ENCODE measurements at regions not wholly inside any gene's neighbourhood (a gene's known extent, or its start where the extent isn't known, plus 50 kb on each side); places are given as distances from the start of the nearest gene placed in this dataset.

GRCh38 chr4:176443117-176443516 is 123.4 kb downstream of the SPCS3 start:
- DNase-seq (ENCODE audit: low spot score in 2 of 2, unreplicated experiment in 2 of 2): no peak
- Mint-ChIP-seq H3K4me3 (no peak overlapping the region), H3K36me3 (no peaks in the 10 kb centered on the region), H3K27ac (no peak overlapping the region), H3K9me3 (no peaks in the 10 kb centered on the region), H3K4me1 (no peaks in the 10 kb centered on the region), H3K27me3 (ENCODE audit: low read depth) (peaks cover 8% of the 10 kb centered on the region)
- no peak for TF ChIP-seq CTCF (IDR thresholded peaks at IDR 0.05; ENCODE audit: unreplicated experiment)

DNA sequence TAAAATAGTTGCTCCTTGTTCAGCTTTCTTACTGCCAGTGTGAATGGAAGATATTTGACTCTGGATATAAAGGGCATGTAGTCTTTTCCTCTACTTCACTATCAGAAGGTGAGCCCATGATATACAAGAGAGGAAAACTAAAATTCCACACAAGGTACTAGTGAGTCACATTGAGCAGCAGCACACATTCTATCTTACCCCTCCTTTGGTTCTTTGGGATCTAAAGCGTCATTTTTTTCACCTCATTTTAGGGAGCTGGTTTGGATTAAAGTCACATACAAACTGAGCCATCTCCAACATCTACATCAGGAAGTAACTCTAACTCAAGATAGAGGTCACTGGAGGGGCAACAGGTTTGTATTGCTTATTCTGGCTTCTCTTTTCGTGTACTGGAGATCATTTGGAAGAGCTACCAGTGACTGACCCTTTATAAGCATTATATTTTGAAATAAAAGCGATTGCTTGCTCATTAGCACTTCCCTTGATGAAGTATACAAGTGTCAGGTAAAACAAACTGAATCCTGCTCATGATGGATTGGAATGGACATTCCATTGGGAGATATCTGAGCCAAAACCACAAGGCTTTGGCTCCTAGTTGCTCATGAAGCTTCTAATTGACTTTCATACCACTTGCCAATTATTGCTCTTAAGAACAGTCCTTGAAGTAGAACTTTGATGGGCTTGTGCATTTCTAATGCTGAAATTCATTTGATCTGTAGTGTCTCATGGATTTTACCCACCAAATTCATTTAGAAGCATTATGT is 124.1 kb downstream of the SPCS3 start:
- no peak overlapping the region for H3K4me3 Mint-ChIP-seq
- DNase-seq (ENCODE audit: low spot score in 2 of 2, unreplicated experiment in 2 of 2): no peak
- no peaks in the 10 kb centered on the region for H3K9me3 Mint-ChIP-seq
- H3K4me1 Mint-ChIP-seq: no peaks in the 10 kb centered on the region
- TF ChIP-seq CTCF (IDR thresholded peaks at IDR 0.05; ENCODE audit: unreplicated experiment): no peak
- H3K36me3 Mint-ChIP-seq: no peaks in the 10 kb centered on the region
- H3K27me3 Mint-ChIP-seq (ENCODE audit: low read depth): peaks cover 3% of the 10 kb centered on the region
- H3K27ac Mint-ChIP-seq: no peak overlapping the region

GRCh38 chr4:176444741-176445140 is 125.0 kb downstream of the SPCS3 start:
- H3K4me1 Mint-ChIP-seq: no peaks in the 10 kb centered on the region
- DNase-seq (ENCODE audit: low spot score in 2 of 2, unreplicated experiment in 2 of 2): no peak

GRCh38 chr4:176448761-176449160 is 129.0 kb downstream of the SPCS3 start:
- Mint-ChIP-seq H3K27me3 (ENCODE audit: low read depth) (no peaks in the 10 kb centered on the region), H3K9me3 (no peaks in the 10 kb centered on the region), H3K27ac (no peak overlapping the region), H3K4me3 (no peak overlapping the region), H3K36me3 (no peaks in the 10 kb centered on the region), H3K4me1 (peaks cover 4% of the 10 kb centered on the region)
- no peak for DNase-seq (ENCODE audit: low spot score in 2 of 2, unreplicated experiment in 2 of 2)
- no peak for TF ChIP-seq CTCF (IDR thresholded peaks at IDR 0.05; ENCODE audit: unreplicated experiment)

More at GRCh38 chr4:176444741-176445140, 125.0 kb downstream of the SPCS3 start:
- H3K27ac Mint-ChIP-seq: no peak overlapping the region
- H3K27me3 Mint-ChIP-seq (ENCODE audit: low read depth): peaks cover under 1% of the 10 kb centered on the region
- no peaks in the 10 kb centered on the region for H3K9me3 Mint-ChIP-seq
- TF ChIP-seq CTCF (IDR thresholded peaks at IDR 0.05; ENCODE audit: unreplicated experiment): no peak
- H3K4me3 Mint-ChIP-seq: no peak overlapping the region
- no peaks in the 10 kb centered on the region for H3K36me3 Mint-ChIP-seq

DNA sequence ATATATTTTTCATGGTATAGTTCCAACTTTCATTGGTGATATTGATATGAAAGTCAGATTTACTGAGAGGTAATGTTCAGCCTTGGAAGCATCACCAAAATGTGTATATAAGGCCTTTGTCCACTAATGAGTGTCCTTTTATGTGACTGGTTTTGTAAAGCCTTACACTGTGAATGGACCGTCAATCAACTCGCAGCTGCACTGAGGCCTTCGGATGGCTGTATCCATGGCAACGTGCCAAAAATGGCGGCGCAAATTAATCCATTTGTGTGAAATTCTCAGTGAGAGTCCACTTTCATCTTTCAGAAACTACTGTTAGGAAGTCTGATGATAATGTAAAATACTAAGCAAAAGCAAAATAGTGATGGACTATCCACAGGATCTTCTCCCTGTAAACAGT is 131.7 kb downstream of the SPCS3 start:
- Mint-ChIP-seq H3K9me3 (peaks cover 7% of the 10 kb centered on the region), H3K27ac (no peak overlapping the region), H3K4me3 (no peak overlapping the region), H3K4me1 (peaks cover 4% of the 10 kb centered on the region), H3K27me3 (ENCODE audit: low read depth) (no peaks in the 10 kb centered on the region), H3K36me3 (no peaks in the 10 kb centered on the region)
- no peak for DNase-seq (ENCODE audit: low spot score in 2 of 2, unreplicated experiment in 2 of 2)
- no peak for TF ChIP-seq CTCF (IDR thresholded peaks at IDR 0.05; ENCODE audit: unreplicated experiment)
